ENCODE measurements at regions not wholly inside any gene's neighbourhood (a gene's known extent, or its start where the extent isn't known, plus 50 kb on each side); places are given as distances from the start of the nearest gene placed in this dataset.
"Not testable (repeated sequence)": the region's sequence is repeated elsewhere in the genome, so short reads cannot be mapped to it uniquely, and the experiment has no call there.

DNA sequence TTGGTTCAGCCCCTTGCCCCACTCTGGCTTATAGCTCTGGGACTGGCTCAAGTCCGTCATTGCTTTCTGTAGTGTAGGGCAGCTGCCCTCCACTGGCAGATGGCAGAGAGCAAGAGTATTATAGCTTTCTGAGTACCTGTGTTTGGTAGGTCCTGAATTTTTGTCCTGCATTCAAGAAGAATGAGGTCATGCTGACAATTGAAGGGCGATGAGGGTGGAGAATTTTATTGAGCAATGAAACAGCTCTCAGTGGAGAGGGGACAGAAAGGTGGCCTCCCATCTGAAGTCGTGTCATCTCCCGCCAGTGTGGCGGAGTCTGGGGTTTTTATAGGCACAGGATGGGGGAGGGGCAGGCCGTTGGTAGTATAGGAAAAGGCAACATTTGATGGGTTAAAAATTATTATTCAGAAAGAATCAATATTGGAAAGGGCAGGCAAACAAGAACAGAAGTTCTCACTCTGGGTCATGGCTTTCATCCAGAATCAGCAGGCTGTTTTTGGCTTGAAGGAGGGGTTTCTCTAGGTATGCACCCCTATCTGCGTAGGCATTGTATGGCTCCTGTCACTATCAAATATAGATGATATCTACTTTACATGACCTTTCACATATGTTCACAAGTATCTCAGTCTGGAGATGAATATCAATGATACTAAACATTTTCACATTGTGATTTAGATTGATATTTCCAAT lies 1239.7 kb upstream of the ALCAM start:
- DNase-seq (ENCODE audit: low read depth in 2 of 2): no peak

GRCh38 chr3:104127830-104128229 lies 1238.9 kb upstream of the ALCAM start:
- no peak for DNase-seq (ENCODE audit: low read depth in 2 of 2)

DNA sequence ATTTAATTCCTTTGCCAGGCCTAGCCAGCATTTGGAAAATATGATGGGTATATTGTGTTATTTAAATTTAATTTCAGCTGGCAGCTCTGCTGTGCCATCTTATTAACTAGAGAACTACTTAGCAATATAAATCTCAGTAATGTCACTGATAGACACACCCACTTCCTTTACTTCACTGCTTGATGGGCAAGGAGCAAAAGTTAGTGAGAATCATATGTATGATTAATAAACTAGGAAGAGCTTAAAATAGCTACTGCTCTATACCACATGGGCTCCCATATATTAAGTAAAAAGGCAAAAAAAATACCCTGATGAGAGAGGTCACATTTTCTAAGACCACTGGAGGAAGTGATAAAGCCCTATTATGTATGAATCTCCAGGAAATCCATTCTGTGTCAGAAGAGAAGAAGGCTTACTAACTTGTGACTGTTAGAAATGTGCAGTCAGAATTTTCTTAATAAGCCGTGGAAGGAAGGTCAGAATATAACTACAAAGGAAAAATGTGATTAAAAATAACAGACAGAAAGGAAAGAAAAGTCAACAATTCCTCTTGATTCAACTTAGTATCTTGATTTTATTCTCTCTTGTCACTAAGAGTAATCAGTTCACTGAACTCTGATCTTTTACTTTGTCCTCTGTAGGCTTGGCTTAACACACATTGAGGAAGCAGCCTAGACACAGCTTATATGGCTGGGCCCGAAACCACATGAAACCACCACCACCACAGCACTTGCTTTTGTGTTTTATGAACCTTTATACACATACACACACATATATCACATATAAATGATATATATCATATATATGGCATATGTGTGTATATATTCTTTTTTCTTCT lies 1233.9 kb upstream of the ALCAM start:
- no peak for DNase-seq (ENCODE audit: low read depth in 2 of 2)

GRCh38 chr3:104133630-104134029 lies 1233.1 kb upstream of the ALCAM start:
- DNase-seq (ENCODE audit: low read depth in 2 of 2): no peak

DNA sequence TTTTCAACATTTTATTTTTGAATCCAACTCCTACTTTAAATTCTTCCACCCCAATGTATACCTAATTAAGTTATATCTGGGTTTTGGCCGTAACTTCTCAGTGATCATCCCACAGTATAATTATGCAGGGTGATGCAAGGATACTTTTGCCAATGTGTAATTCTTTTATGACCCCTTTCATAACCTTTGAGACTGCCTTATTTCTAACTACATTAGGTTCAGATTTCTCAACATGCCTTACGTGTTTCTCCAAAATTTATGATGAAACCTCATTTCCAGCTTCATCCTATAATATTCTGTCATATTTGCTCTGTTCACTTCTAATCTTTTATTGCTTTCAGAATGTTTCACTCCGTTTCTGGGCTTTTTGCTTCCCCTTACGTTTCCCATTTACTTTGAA lies 1229.6 kb upstream of the ALCAM start:
- no peak for DNase-seq (ENCODE audit: low read depth in 2 of 2)

- DNase-seq (ENCODE audit: low read depth in 2 of 2): no peak
These were observed 1221.5 kb upstream of the ALCAM start for GRCh38 chr3:104145164-104145563.

DNA sequence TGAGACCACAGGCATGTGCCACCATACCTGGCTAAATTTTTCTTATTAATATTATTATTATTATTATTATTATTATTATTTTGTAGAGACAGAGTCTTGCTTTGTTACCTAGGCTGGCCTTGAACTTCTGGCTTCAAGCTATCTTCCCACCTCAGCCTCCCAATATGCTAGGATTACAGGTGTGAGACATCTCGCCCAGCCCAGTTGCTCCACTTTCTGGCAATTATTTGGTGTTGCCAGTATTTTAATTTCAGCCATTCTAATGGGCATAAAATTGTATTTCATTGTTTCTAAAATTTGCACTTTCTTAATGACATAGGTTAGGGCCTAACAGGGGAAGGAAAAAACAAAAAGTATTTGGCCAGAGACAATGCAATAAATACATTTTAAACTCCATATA lies 1217.6 kb upstream of the ALCAM start:
- DNase-seq (ENCODE audit: low read depth in 2 of 2): no peak

DNA sequence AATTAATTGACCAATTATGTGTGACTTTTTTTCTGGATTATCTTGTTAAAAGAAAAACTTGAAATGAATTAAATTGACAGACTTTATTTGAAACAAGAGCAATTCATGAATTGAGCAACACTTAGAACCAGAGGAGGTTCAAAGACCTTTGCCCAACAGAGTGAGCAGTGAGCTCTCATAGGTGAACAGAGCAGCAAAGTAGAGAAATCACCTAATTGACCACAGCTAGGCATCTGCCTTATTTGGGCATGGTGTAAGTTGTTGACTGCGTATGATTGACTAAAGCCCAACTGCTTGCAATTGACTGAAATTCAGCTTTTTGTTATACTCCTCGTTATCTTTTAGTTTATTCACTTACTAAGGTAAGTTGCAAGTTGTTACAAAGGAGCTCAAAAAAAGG lies 1216.0 kb upstream of the ALCAM start:
- DNase-seq (ENCODE audit: low read depth in 2 of 2): no peak

GRCh38 chr3:104154896-104155295 lies 1211.8 kb upstream of the ALCAM start:
- no peak for DNase-seq (ENCODE audit: low read depth in 2 of 2)

DNA sequence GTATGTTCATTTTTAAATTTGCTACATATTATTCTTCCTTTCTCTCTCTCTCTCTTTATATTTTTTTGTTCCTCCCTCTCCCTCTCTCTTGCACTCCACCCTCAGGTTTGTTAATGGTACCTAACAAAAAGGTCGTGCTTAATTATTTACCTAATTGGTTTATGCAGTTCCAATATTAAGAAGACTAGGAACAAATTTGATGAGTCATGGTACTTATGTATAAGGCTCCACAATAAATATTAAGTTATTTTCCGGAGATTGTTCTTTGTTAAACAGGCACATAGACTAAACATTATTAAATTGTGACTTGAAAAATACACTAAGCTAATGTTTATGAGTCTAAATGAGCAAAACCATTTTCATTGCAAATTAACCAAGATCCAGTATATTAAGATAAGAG lies 1200.8 kb upstream of the ALCAM start:
- DNase-seq (ENCODE audit: low read depth in 2 of 2): no peak

GRCh38 chr3:104168386-104168785 lies 1198.3 kb upstream of the ALCAM start:
- DNase-seq (ENCODE audit: low read depth in 2 of 2): no peak

DNA sequence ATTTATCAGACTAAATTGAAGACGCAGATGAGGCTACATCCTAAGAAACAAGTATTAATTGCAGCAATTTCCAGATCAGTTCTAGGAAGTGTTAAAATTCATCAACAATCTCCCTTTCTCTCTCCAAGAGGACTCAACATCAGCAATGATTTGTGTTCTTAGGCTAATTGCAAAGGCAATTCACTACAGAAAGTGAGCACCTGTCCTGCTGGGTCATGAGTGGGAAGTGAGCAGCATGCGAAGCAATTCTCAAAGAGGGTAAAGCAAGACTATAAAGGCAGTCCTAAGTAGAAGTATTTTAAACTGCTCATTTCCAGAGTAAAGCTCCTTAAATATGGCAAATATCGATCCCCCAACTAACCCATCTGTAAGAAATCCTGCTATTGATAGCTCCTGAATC lies 1191.0 kb upstream of the ALCAM start:
- no peak for DNase-seq (ENCODE audit: low read depth in 2 of 2)

- no peak for DNase-seq (ENCODE audit: low read depth in 2 of 2)
These were observed 1190.0 kb upstream of the ALCAM start for GRCh38 chr3:104176706-104177105.

DNA sequence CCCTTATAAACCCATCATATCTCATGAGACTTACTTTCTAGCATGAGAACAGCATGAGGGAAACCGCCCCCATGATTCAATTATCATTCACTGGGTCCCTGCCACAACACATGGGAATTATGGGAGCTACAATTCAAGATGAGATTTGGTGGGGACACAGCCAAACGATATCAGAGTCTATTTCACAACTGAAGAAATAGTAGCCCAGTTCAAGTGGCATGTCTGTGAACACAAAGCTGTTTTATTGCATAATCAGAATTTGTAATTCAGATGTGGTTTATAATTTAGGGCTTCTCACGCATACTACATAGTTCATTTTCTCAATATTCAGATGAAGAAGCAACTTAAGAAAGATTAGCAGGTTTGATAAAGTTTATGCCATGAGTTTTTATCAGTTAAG lies 1188.0 kb upstream of the ALCAM start:
- no peak for DNase-seq (ENCODE audit: low read depth in 2 of 2)

DNA sequence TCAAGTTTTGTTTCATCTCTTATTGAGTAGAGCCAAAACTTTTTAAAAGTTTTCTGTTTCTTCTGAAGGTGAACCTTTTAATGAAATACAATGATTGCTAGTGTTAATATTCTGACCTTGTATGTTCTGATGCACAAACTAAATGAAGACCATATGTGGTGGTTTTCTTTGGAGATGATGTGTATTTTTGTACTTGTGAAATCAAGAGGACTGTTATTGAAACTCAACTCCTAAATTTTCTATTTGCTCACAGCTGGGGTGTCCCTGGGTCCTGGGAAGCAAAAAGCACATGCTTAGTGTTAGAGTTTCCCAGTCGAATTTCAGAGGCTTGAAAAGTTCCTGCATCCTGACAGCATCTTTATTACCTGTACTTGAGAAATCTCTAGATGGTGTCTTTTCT lies 1185.8 kb upstream of the ALCAM start:
- no peak for DNase-seq (ENCODE audit: low read depth in 2 of 2)

GRCh38 chr3:104190681-104191080 lies 1176.0 kb upstream of the ALCAM start:
- no peak for DNase-seq (ENCODE audit: low read depth in 2 of 2)

GRCh38 chr3:104198131-104198530 lies 1168.6 kb upstream of the ALCAM start:
- DNase-seq (ENCODE audit: low read depth in 2 of 2): no peak

- no peak for DNase-seq (ENCODE audit: low read depth in 2 of 2)
These were observed 1159.8 kb upstream of the ALCAM start for GRCh38 chr3:104206925-104207324.

- DNase-seq (ENCODE audit: low read depth in 2 of 2): no peak
These were observed 1152.4 kb upstream of the ALCAM start for GRCh38 chr3:104214277-104214676.

DNA sequence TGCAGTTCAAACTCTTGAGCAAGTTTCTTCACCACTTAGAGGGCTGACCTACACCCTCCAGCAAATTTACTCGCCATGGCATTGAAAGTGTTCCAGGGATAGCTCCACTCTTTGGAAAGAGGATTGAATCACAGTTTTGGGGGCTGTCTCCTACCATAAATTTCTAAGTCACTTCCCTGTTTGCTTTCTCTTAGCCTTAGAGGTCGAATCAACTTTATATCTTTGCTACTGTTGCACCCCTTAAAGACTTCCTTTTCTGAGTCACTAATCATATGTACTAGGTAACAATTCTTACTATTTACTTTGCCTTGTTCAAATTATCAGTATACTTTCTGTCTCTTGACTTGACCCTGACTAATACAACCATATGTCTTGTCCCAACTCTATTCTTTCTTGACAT lies 1151.8 kb upstream of the ALCAM start:
- DNase-seq (ENCODE audit: low read depth in 2 of 2): no peak

GRCh38 chr3:104219046-104219445 lies 1147.7 kb upstream of the ALCAM start:
- not testable (repeated sequence) for DNase-seq (ENCODE audit: low read depth in 2 of 2)

DNA sequence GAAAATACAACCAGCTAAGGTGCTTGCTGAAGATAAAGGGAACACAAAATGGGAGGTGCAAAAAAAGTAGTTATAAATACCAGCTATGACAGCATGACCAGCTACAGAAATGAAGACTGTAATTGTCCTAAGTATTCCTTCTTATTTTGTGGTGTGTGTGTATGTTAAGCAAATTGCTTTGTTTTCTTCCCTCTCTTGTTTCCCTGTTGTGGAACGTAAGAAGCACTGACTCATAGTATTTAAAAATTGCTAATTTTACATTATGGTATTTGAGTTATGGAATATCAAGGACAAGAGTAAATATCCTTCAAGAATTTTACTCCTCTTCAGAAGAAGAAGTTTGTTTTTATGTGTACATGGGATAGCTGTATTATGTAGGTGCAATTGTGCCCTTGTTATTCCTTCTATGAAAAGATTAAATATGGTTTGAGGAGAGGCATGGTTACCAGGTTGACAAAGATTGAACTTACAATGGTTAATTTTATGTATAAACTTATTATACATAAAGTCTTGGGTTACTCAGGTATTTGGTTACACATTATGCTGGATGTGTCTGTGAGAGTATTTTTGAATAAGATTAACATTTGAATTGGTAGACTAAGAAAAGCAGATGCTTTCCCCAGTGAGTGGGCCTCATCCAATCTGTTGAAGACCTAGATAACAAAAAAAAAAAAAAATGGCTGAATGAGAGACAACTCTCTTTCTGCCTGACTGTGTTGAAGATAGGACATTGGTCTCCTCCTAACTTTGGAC lies 1132.1 kb upstream of the ALCAM start:
- DNase-seq (ENCODE audit: low read depth in 2 of 2): no peak
